Loucy (cell line): ENCODE measurements at regions not wholly inside any gene's neighbourhood (a gene's known extent, or its start where the extent isn't known, plus 50 kb on each side); places are given as distances from the start of the nearest gene placed in this dataset.

ENCODE experiments used
- H2AFZ ChIP-seq: fragments of 200-600 bp; sonication (generic); 2 replicates; pipeline ENCODE4 v1.6.0; 2016; ENCODE audit warnings: antibody characterized with exemption, mild to moderate bottlenecking, low read length, moderate library complexity
- H3F3A ChIP-seq: fragments of 200-600 bp; 2 replicates; pipeline ENCODE4 v1.6.0; 2016; ENCODE audit warnings: antibody characterized with exemption, low read depth, mild to moderate bottlenecking
- H3K27me3 ChIP-seq: fragments of 200-600 bp; sonication (generic); 2 replicates; pipeline ENCODE4 v1.6.1; 2014; ENCODE audit warnings: low read length, mild to moderate bottlenecking; ENCODE audit not compliant: insufficient read depth, poor library complexity, severe bottlenecking
- H3K36me3 ChIP-seq: fragments of 200-600 bp; sonication (generic); 2 replicates; pipeline ENCODE4 v1.6.1; 2016; ENCODE audit warnings: low read length; ENCODE audit not compliant: insufficient read depth
- H3K4me1 ChIP-seq: fragments of 200-600 bp; sonication (generic); 2 replicates; pipeline ENCODE4 v1.5.1; 2014; ENCODE audit warnings: low read length, mild to moderate bottlenecking; ENCODE audit not compliant: insufficient read depth, poor library complexity, severe bottlenecking
- H3K4me2 ChIP-seq: fragments of 200-600 bp; sonication (generic); 2 replicates; pipeline ENCODE4 v1.6.0; 2014; ENCODE audit warnings: antibody characterized with exemption, low read length, low read depth, mild to moderate bottlenecking; ENCODE audit not compliant: poor library complexity, severe bottlenecking
- H3K4me3 ChIP-seq: fragments of 200-600 bp; sonication (generic); 2 replicates; pipeline ENCODE4 v1.5.1; 2014; ENCODE audit warnings: low read length, mild to moderate bottlenecking, mixed read lengths; ENCODE audit not compliant: poor library complexity, severe bottlenecking
- H3K79me2 ChIP-seq: fragments of 200-600 bp; sonication (generic); 2 replicates; pipeline ENCODE4 v1.6.1; 2014; ENCODE audit warnings: low read length; ENCODE audit not compliant: insufficient read depth
- H3K9ac ChIP-seq: fragments of 200-600 bp; sonication (generic); 2 replicates; pipeline ENCODE4 v1.6.0; 2014; ENCODE audit warnings: mild to moderate bottlenecking, low read depth, low read length, moderate library complexity; ENCODE audit not compliant: poor library complexity, severe bottlenecking
- H3K9me2 ChIP-seq: fragments of 200-600 bp; sonication (generic); replicated peaks from 2 replicates; pipeline ENCODE4 v1.6.1; 2016; ENCODE audit warnings: low read depth, low read length, mixed read lengths
- H3K9me3 ChIP-seq: fragments of 200-600 bp; sonication (generic); 2 replicates; pipeline ENCODE4 v1.6.1; 2014; ENCODE audit warnings: mild to moderate bottlenecking, antibody characterized with exemption, low read length, low read depth; ENCODE audit not compliant: insufficient read depth
- H4K20me1 ChIP-seq: fragments of 200-600 bp; sonication (generic); 2 replicates; pipeline ENCODE4 v1.6.0; 2014; ENCODE audit warnings: antibody characterized with exemption, low read length, mild to moderate bottlenecking; ENCODE audit not compliant: insufficient read depth, poor library complexity, severe bottlenecking
- EZH2phosphoT487 ChIP-seq: fragments of 200-600 bp; IDR thresholded peaks from 2 replicates; pipeline ENCODE4 v1.6.1; 2018; ENCODE audit warnings: antibody characterized with exemption, mild to moderate bottlenecking, moderate library complexity, borderline replicate concordance
- TF ChIP-seq, protein P1 (sequence below): fragments of 200-600 bp; sonication (generic); conservative IDR thresholded peaks from 2 replicates; pipeline ENCODE4 v1.5.1; 2014; ENCODE audit warnings: mild to moderate bottlenecking, antibody characterized with exemption, low read length

DNA sequence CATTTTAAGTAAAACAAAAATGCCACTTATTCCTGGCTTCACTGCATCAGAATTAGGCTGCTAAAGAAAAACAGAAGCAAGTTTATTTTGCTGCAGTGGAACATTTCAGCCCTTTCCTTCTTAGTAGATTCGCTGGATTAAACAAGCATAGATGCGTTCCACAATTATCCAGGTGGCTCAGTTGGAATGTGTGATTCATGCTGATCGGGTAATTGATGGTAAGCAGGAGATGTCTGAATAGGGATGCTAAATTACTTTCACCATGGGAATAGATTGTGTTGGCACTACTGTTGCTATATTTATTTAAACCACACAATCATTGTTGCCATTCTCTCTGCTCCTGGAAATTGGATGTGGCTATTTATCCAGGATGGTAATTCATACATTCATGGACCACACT lies 440.1 kb upstream of the DDI1 start:
- H3K79me2 ChIP-seq = no peaks in the 10 kb centered on the region
- no peak overlapping the region for H3K9ac ChIP-seq
- H3F3A ChIP-seq = no peaks in the 10 kb centered on the region
- H2AFZ ChIP-seq = no peak overlapping the region
- no peaks in the 10 kb centered on the region for H4K20me1 ChIP-seq
- no peaks in the 10 kb centered on the region for H3K9me2 ChIP-seq
- H3K36me3 ChIP-seq = no peaks in the 10 kb centered on the region
- no peaks in the 10 kb centered on the region for H3K9me3 ChIP-seq
- no peak overlapping the region for H3K4me3 ChIP-seq
- no peaks in the 10 kb centered on the region for H3K4me1 ChIP-seq
- no peak overlapping the region for H3K4me2 ChIP-seq
- TF ChIP-seq, protein P1, sequence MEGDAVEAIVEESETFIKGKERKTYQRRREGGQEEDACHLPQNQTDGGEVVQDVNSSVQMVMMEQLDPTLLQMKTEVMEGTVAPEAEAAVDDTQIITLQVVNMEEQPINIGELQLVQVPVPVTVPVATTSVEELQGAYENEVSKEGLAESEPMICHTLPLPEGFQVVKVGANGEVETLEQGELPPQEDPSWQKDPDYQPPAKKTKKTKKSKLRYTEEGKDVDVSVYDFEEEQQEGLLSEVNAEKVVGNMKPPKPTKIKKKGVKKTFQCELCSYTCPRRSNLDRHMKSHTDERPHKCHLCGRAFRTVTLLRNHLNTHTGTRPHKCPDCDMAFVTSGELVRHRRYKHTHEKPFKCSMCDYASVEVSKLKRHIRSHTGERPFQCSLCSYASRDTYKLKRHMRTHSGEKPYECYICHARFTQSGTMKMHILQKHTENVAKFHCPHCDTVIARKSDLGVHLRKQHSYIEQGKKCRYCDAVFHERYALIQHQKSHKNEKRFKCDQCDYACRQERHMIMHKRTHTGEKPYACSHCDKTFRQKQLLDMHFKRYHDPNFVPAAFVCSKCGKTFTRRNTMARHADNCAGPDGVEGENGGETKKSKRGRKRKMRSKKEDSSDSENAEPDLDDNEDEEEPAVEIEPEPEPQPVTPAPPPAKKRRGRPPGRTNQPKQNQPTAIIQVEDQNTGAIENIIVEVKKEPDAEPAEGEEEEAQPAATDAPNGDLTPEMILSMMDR = no peak
- TF ChIP-seq EZH2phosphoT487 = no peak
- H3K27me3 ChIP-seq = no peaks in the 10 kb centered on the region

DNA sequence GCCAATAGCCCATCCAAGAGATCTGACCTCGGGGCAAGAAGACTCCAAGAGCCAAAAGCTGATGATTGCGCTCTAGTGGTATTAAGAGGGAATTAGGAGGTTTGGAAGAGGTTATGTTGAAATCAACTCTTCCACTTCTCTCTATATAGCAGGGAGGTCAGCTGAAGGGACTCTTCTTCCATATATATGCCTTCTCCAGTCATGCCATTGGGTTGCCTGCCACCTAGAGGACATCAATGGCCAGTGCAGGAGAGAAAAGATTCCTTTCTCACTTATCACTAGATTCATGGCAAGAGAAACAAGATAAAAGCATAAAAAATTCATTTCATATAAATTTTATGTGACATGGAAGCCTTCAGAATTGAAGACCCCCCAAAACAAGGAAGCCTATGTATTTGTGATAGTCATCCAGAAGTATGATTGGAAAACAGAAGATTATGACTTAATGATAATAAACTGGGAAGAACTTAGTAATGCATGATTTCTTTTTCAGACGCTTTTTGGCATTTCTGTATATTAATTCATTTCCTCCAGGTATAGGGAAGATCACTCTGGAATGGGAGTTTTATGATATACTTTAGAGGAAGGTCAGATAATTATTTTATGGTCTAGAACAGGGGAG lies 435.1 kb upstream of the DDI1 start:
- H3F3A ChIP-seq = no peaks in the 10 kb centered on the region
- no peaks in the 10 kb centered on the region for H4K20me1 ChIP-seq
- TF ChIP-seq EZH2phosphoT487 = no peak
- TF ChIP-seq, protein P1 = peak; percentile 98
- no peaks in the 10 kb centered on the region for H3K4me1 ChIP-seq
- H3K79me2 ChIP-seq = no peaks in the 10 kb centered on the region
- no peaks in the 10 kb centered on the region for H3K9me2 ChIP-seq
- H3K27me3 ChIP-seq = no peaks in the 10 kb centered on the region
- no peaks in the 10 kb centered on the region for H3K9me3 ChIP-seq
- H3K9ac ChIP-seq = no peak overlapping the region
- H3K36me3 ChIP-seq = no peaks in the 10 kb centered on the region
- no peak overlapping the region for H3K4me2 ChIP-seq
- no peak overlapping the region for H2AFZ ChIP-seq
- no peak overlapping the region for H3K4me3 ChIP-seq

DNA sequence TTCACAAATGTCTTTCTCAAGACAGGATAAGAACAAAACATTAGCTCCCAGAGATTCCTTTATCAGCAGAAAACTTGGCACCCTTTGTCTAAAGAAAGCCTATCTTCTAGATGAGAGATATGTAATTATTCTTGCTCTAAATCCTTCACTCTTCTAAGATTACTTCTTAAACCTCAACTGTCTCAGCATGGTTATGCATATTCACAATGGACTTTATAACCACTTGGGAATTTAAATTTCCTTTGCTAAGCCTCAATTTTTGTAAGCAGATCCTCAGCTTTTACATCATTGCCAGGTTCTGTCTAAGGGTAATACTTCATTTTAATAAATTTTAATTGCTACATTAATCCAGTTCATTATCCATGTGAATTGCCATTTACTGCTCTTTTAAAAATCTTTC lies 433.6 kb upstream of the DDI1 start:
- Histone ChIP-seq H3K27me3 (no peaks in the 10 kb centered on the region), H3K9ac (no peak overlapping the region), H3K9me3 (no peaks in the 10 kb centered on the region), H2AFZ (no peak overlapping the region), H3K4me2 (no peak overlapping the region), H3K4me3 (no peak overlapping the region), H3K79me2 (no peaks in the 10 kb centered on the region), H4K20me1 (no peaks in the 10 kb centered on the region), H3K36me3 (no peaks in the 10 kb centered on the region), H3K4me1 (no peaks in the 10 kb centered on the region), H3K9me2 (no peaks in the 10 kb centered on the region), H3F3A (no peaks in the 10 kb centered on the region)
- TF ChIP-seq EZH2phosphoT487 = no peak
- TF ChIP-seq, protein P1 = no peak
